ENCODE measurements at regions not wholly inside any gene's neighbourhood (a gene's known extent, or its start where the extent isn't known, plus 50 kb on each side); places are given as distances from the start of the nearest gene placed in this dataset.

GRCh38 chr10:69750725-69751124 is 51.0 kb upstream of the COL13A1 start:
- no peaks in the 10 kb centered on the region for H3K79me2 ChIP-seq (ENCODE audit: control insufficient read depth, insufficient read depth, low read length)
- FAIRE-seq (no peak), ATAC-seq (no peak), DNase-seq (ENCODE audit: low read depth, low spot score) (no peak)
- ChIA-PET POLR2A (interaction anchor here (0.5 kb wide), 1 partner anchor 397 kb away, joined by 3 read pairs; no protein-coding TSS in a partner anchor), CTCF (interaction anchor here (1.0 to 1.2 kb wide), 2 partner anchors 12 to 208 kb away, joined by 3 read pairs; no protein-coding TSS in a partner anchor), SMC1A (ENCODE audit: uncharacterized antibody, unreplicated experiment) (no interaction called here), RAD21 (ENCODE audit: unreplicated experiment) (no interaction called here)
- no peaks in the 10 kb centered on the region for H3K9me3 ChIP-seq (replicated peaks; ENCODE audit: control insufficient read depth, insufficient read depth, low read length)
- in situ Hi-C loops (cut with MboI) (no loop called here), intact Hi-C loops (cut with micrococcal nuclease; ENCODE audit: unreplicated experiment) (no loop called here)
- no peak overlapping the region for H2AFZ ChIP-seq (ENCODE audit: control insufficient read depth, low read depth, low read length)
- peaks cover 1 to 2% of the 10 kb centered on the region in 2 experiments; a peak in 1 of 4 replicates for H3K27me3 ChIP-seq (replicated peaks in 1 of 2; ENCODE audit: control insufficient read depth in 2 of 2, insufficient read depth in 2 of 2, low read length in 1 of 2)
- peaks cover 3% of the 10 kb centered on the region; the same call in 1 of the 2 replicates for H3K4me1 ChIP-seq (ENCODE audit: control insufficient read depth, insufficient read depth, low read length)
- no peak overlapping the region for H3K4me3 ChIP-seq
- no peak for TF ChIP-seq SIN3A (IDR thresholded peaks at IDR 0.05; ENCODE audit: low read depth, low read length)
- TF ChIP-seq SIX5 (IDR thresholded peaks at IDR 0.05; ENCODE audit: low read depth, low read length, severe bottlenecking) = no peak
- no peak for TF ChIP-seq ZBTB11 (CRISPR knock-in tag; IDR thresholded peaks at IDR 0.05)
- no peak for TF ChIP-seq POLR2AphosphoS5 (IDR thresholded peaks at IDR 0.05; ENCODE audit: low read length)
- TF ChIP-seq TBL1XR1 (IDR thresholded peaks at IDR 0.05; ENCODE audit: low read depth, low read length) = no peak
- TF ChIP-seq ATF7 (IDR thresholded peaks at IDR 0.05; ENCODE audit: low read depth) = no peak
- no peak for TF ChIP-seq CREM (IDR thresholded peaks at IDR 0.05; ENCODE audit: low read depth)
- no peak for TF ChIP-seq ZBTB40 (IDR thresholded peaks at IDR 0.05; ENCODE audit: borderline replicate concordance)
- no peak for TF ChIP-seq MYB (IDR thresholded peaks at IDR 0.05; ENCODE audit: borderline replicate concordance, low read depth, low read length)
- TF ChIP-seq ZZZ3 (IDR thresholded peaks at IDR 0.05; ENCODE audit: control insufficient read depth, insufficient read length, low read depth) = no peak
- no peak for TF ChIP-seq RB1 (IDR thresholded peaks at IDR 0.05; ENCODE audit: borderline replicate concordance)
- no peak for TF ChIP-seq RAD51 (IDR thresholded peaks at IDR 0.05)
- no peak for TF ChIP-seq MEF2B (IDR thresholded peaks at IDR 0.05; ENCODE audit: partially characterized antibody, poor library complexity, severe bottlenecking)
- TF ChIP-seq IRF3 (IDR thresholded peaks at IDR 0.05) = no peak
- TF ChIP-seq ZNF24 (IDR thresholded peaks at IDR 0.05) = no peak
- no peaks in the 10 kb centered on the region for H3K36me3 ChIP-seq (ENCODE audit: control insufficient read depth in 2 of 2, insufficient read depth in 2 of 2, low read length in 1 of 2)
- no peak overlapping the region for H3K27ac ChIP-seq (ENCODE audit: control insufficient read depth, insufficient read depth)
- 22% methylated on average over 4 of the region's 4 CpGs for WGBS (ENCODE audit: insufficient coverage, insufficient replicate concordance, low lambda C conversion rate, missing lambda C conversion rate)
- no peak overlapping the region for H3K9ac ChIP-seq (ENCODE audit: control insufficient read depth, insufficient read depth, low read length)
- BruUV-seq (replicated peaks) = no TSS peak
- no peaks in the 10 kb centered on the region for H4K20me1 ChIP-seq (ENCODE audit: control insufficient read depth, insufficient read depth)
- H3K4me2 ChIP-seq (ENCODE audit: control insufficient read depth, insufficient read depth) = no peak overlapping the region
